NCI-H1092 (cell line): ENCODE measurements at regions not wholly inside any gene's neighbourhood (a gene's known extent, or its start where the extent isn't known, plus 50 kb on each side); places are given as distances from the start of the nearest gene placed in this dataset.
"Not testable (repeated sequence)": the region's sequence is repeated elsewhere in the genome, so short reads cannot be mapped to it uniquely, and the experiment has no call there.

Experiments
- DNase-seq: peaks from one replicate; lab custom pipeline; 2025; lab: John Stamatoyannopoulos, UW

- DNase-seq, result no peak
These were observed 216.8 kb downstream of the TUSC1 start for GRCh38 chr9:25461416-25461815.

GRCh38 chr9:25453875-25454274 is 224.4 kb downstream of the TUSC1 start:
- no peak for DNase-seq

- no peak for DNase-seq
These were observed 228.7 kb downstream of the TUSC1 start for GRCh38 chr9:25449503-25449902.

GRCh38 chr9:25445721-25446120 is 232.5 kb downstream of the TUSC1 start:
- not testable (repeated sequence) for DNase-seq

DNA sequence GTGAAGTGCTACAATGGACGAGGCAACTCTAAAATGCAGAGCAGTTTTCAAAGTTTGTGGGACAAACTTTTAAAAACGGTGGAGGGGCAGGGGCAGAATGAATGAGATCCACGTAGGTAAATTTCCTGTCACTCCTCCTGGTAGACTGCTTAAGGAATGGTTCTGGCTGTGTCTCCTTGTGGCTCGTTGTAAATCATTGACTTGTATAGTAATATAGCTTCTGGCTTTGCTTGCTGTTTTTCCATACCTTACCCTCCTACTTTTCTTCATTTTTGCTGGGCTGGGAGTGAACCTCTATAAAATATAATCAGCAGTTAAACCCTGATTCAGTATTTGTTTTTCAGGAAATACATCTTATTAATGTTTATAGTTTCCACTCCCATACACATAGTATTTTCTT is 235.7 kb downstream of the TUSC1 start:
- no peak for DNase-seq

- no peak for DNase-seq
These were observed 250.3 kb downstream of the TUSC1 start for GRCh38 chr9:25427898-25428297.

- no peak for DNase-seq
These were observed 251.0 kb downstream of the TUSC1 start for GRCh38 chr9:25427290-25427689.

DNA sequence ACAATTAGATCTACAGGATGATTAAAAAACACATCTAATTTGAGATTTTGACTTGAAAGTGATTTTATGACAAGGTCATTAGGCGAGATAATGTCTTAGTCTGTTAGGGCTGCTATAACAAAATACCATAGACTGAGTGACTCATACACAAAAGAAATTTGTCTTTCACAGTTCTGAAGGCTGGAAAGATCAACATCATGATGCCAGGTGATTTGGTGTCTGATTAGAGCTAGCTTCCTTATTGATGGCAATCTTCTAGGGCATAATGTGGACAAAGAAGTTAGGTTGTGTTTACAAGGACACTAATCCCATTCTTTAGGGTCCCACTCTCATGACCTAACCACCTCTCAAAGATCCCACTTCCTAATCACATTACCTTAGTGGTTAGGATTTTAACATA is 256.7 kb downstream of the TUSC1 start:
- DNase-seq, result no peak

GRCh38 chr9:25418974-25419373 is 259.3 kb downstream of the TUSC1 start:
- no peak for DNase-seq

GRCh38 chr9:25415718-25416117 is 262.5 kb downstream of the TUSC1 start:
- DNase-seq, result no peak

DNA sequence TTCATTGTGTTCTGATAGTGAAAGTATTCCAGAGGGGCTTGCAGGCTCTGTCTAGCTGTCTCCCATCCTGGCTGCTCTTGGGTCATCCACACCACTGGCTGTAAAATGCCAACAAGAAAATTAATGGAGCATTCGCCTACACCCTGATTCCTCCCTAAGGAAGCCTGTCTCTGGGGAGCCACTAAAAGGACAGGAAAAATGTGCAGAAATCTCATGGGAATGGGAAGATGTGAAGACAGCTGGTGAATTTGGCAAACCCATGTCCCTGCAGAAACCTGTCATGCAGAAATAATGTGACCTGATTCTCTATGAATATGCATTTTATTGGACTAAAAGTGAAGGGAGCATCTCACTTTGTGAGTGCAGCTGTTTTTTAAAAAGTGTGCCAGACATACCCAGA is 265.6 kb downstream of the TUSC1 start:
- DNase-seq, result no peak

DNA sequence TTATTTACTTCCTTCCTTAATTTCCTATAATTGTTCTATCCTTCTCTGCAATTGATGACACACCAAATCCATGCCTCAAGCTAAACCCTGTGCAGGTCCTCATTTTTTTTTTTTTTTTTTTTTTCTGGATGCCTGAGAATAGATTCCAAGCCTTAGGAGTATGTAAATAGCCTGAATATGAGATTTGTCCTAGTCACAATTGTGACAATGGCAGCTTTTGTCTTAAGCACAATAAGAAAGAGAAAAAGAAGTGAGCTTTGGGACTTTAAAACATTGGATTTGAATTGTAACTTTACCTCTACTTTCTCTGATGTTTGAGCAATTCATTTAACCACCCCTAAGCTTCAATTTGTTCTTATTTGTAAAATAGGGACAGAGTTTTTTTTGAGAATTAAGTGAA is 280.5 kb downstream of the TUSC1 start:
- DNase-seq, result no peak

GRCh38 chr9:25396828-25397227 is 281.4 kb downstream of the TUSC1 start:
- DNase-seq, result no peak

- DNase-seq, result no peak
These were observed 297.1 kb downstream of the TUSC1 start for GRCh38 chr9:25381141-25381540.

- DNase-seq, result no peak
These were observed 301.2 kb downstream of the TUSC1 start for GRCh38 chr9:25377039-25377438.

GRCh38 chr9:25374281-25374680 is 304.0 kb downstream of the TUSC1 start:
- no peak for DNase-seq

DNA sequence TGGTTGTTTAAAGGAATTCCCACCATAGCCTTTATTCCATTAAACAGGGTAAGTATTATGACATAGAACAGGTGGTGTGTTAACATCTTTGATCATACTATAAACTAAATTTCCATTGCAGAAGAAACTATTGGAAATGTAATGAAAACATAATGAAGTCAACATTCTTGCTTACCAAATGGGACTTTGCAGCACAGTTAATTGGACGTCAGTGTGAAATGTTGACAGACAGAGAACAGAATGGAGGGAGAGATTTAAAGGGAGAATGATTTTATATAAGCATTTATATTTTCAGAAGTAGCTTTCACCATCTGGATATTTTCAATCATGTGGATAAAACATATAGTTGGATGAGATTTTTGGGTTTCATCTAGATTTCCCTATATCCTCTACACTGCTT is 311.3 kb downstream of the TUSC1 start:
- DNase-seq, result no peak

DNA sequence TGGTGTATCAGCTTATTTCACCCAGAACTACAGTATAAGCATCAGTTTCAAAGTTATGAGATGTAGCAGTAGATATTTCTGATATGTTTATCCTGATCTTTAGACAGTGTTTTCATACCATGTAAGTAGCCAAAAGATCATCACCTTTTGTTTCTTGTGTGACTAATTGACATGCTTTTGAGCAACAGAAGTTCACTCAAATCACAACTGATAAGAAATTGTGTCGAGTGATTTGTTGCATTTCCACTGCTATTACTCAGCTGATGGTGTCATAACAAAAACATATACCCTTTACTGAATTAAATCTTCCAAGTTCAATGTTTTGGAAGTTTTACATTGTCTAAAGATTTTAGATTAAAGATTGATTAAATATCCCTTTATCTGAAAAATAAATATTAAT is 324.5 kb downstream of the TUSC1 start:
- DNase-seq, result no peak

- DNase-seq, result no peak
These were observed 328.2 kb downstream of the TUSC1 start for GRCh38 chr9:25350011-25350410.

- no peak for DNase-seq
These were observed 356.1 kb downstream of the TUSC1 start for GRCh38 chr9:25322142-25322541.

- no peak for DNase-seq
These were observed 367.3 kb downstream of the TUSC1 start for GRCh38 chr9:25310961-25311360.

GRCh38 chr9:25308549-25308948 is 369.7 kb downstream of the TUSC1 start:
- no peak for DNase-seq

- DNase-seq, result no peak
These were observed 375.6 kb downstream of the TUSC1 start for GRCh38 chr9:25302601-25303000.

- DNase-seq, result not testable (repeated sequence)
These were observed 390.0 kb downstream of the TUSC1 start for GRCh38 chr9:25288195-25288594.

GRCh38 chr9:25284365-25284764 is 393.9 kb downstream of the TUSC1 start:
- DNase-seq, result no peak
